ENCODE measurements at regions not wholly inside any gene's neighbourhood (a gene's known extent, or its start where the extent isn't known, plus 50 kb on each side); places are given as distances from the start of the nearest gene placed in this dataset.

DNA sequence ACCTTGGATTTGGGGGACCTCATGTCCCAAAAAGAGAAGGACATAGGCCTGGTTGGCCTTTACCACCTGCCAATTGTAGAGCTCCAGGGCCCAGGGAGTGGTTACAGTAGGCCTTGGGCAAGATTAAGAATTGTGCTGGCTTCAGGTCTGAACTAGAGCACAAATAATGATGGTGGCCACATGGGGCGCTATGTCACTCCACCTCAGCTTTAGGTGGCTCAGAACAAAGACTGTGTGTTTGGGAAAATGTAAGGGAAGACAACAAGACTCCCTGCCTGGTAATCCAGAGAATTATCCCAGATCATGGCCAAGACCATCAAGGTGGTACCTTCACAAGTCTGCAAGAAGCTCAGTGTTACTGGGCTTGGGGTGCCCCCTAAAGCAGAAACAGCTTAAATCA is 224.9 kb upstream of the OPRM1 start:
- Mint-ChIP-seq H3K9me3 (peaks cover 8 to 12% of the 10 kb centered on the region in 2 experiments; a peak in 4 of 5 replicates), H3K27me3 (ENCODE audit: low read depth) (no peaks in the 10 kb centered on the region), H3K27ac (no peak overlapping the region), H3K36me3 (ENCODE audit: insufficient read depth in 1 of 3, low read depth in 3 of 3) (peaks cover 5 to 11% (median 7%) of the 10 kb centered on the region in 3 experiments; a peak in 6 of 7 replicates), H3K4me3 (no peak overlapping the region), H3K4me1 (peaks cover 0 to 2% of the 10 kb centered on the region in 2 experiments; a peak in 1 of 4 replicates)
- Histone ChIP-seq H2BK12ac (ENCODE audit: insufficient read length, low read depth, low read length) (no peak overlapping the region), H2AK5ac (ENCODE audit: insufficient read length, low read length) (no peak overlapping the region), H3K4ac (ENCODE audit: low read depth, low read length) (no peak overlapping the region), H2BK20ac (ENCODE audit: low read depth, low read length, poor library complexity, severe bottlenecking) (no peak overlapping the region), H3K27me3 (ENCODE audit: insufficient read depth, low read length) (no peaks in the 10 kb centered on the region; the same call in 1 of the 2 replicates), H3K4me1 (ENCODE audit: insufficient read depth, low read length) (no peaks in the 10 kb centered on the region), H3K56ac (ENCODE audit: insufficient read length, low read depth, low read length) (no peak overlapping the region), H3K9me3 (ENCODE audit: control insufficient read depth, low read depth, low read length) (no peaks in the 10 kb centered on the region), H3T11ph (ENCODE audit: low read length) (no peak overlapping the region), H2BK120ac (ENCODE audit: low read depth, low read length, poor library complexity, severe bottlenecking) (no peak overlapping the region), H3K9ac (ENCODE audit: extremely low read depth, insufficient read length, low read length) (no peak overlapping the region), H4K8ac (replicated peaks; ENCODE audit: insufficient read length, low read depth, low read length) (no peak overlapping the region), H2AFZ (ENCODE audit: low read length) (no peak overlapping the region), H3K14ac (ENCODE audit: insufficient read depth, low read length) (no peak overlapping the region), H4K91ac (ENCODE audit: insufficient read length, low read depth, low read length) (no peak overlapping the region), H3K79me2 (ENCODE audit: insufficient read depth, low read length) (no peaks in the 10 kb centered on the region), H3K23me2 (ENCODE audit: insufficient read length, low read depth, low read length, poor library complexity, severe bottlenecking) (no peaks in the 10 kb centered on the region), H3K23ac (ENCODE audit: insufficient read length, low read depth, low read length) (no peak overlapping the region), H2BK15ac (ENCODE audit: low read depth, low read length) (no peak overlapping the region), H3K4me2 (ENCODE audit: insufficient read depth, insufficient read length, low read length) (no peak overlapping the region), H2BK5ac (ENCODE audit: insufficient read length, low read length) (no peak overlapping the region), H3K79me1 (ENCODE audit: insufficient read depth, low read depth, low read length, poor library complexity, severe bottlenecking) (no peaks in the 10 kb centered on the region), H4K5ac (ENCODE audit: insufficient read length, low read depth, low read length) (no peak overlapping the region), H3K27ac (ENCODE audit: insufficient read length, low read depth, low read length) (no peak overlapping the region), H4K20me1 (ENCODE audit: control insufficient read depth, insufficient read depth, insufficient read length) (no peaks in the 10 kb centered on the region), H3K18ac (ENCODE audit: insufficient read length, low read depth, low read length) (no peak overlapping the region)
- peak; percentile 71 for DNase-seq
- WGBS (ENCODE audit: extremely low coverage, insufficient read length, low lambda C conversion rate): no CpG with 5 or more reads among the region's 1 CpG
- TF ChIP-seq, protein P1, sequence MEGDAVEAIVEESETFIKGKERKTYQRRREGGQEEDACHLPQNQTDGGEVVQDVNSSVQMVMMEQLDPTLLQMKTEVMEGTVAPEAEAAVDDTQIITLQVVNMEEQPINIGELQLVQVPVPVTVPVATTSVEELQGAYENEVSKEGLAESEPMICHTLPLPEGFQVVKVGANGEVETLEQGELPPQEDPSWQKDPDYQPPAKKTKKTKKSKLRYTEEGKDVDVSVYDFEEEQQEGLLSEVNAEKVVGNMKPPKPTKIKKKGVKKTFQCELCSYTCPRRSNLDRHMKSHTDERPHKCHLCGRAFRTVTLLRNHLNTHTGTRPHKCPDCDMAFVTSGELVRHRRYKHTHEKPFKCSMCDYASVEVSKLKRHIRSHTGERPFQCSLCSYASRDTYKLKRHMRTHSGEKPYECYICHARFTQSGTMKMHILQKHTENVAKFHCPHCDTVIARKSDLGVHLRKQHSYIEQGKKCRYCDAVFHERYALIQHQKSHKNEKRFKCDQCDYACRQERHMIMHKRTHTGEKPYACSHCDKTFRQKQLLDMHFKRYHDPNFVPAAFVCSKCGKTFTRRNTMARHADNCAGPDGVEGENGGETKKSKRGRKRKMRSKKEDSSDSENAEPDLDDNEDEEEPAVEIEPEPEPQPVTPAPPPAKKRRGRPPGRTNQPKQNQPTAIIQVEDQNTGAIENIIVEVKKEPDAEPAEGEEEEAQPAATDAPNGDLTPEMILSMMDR (conservative IDR thresholded peaks at IDR 0.05): peak; percentile 72
